HG03442 (cell line): ENCODE measurements at regions not wholly inside any gene's neighbourhood (a gene's known extent, or its start where the extent isn't known, plus 50 kb on each side); places are given as distances from the start of the nearest gene placed in this dataset.
"Not testable (repeated sequence)": the region's sequence is repeated elsewhere in the genome, so short reads cannot be mapped to it uniquely, and the experiment has no call there.

Experiments used
- ATAC-seq: cut with Tn5 transposase; IDR thresholded peaks from one replicate; pipeline ENCODE4 v1.9.1; 2021; ENCODE audit warnings: mild to moderate bottlenecking, moderate library complexity; ENCODE audit not compliant: unreplicated experiment

- no peak for ATAC-seq
These were observed 51.2 kb downstream of the OR13H1 start for GRCh38 chrX:131595120-131595519.

- ATAC-seq: no peak
These were observed 64.0 kb downstream of the OR13H1 start for GRCh38 chrX:131607792-131608369.

- ATAC-seq: no peak
These were observed 65.6 kb downstream of the OR13H1 start for GRCh38 chrX:131609480-131609879.

- ATAC-seq: no peak
These were observed 69.4 kb downstream of the OR13H1 start for GRCh38 chrX:131613260-131613659.

- no peak for ATAC-seq
These were observed 70.4 kb downstream of the OR13H1 start for GRCh38 chrX:131614241-131614640.

GRCh38 chrX:131617182-131617581 is 73.3 kb downstream of the OR13H1 start:
- no peak for ATAC-seq

- ATAC-seq: no peak
These were observed 77.8 kb downstream of the OR13H1 start for GRCh38 chrX:131621650-131622049.

GRCh38 chrX:131626681-131627296 is 82.9 kb downstream of the OR13H1 start:
- no peak for ATAC-seq

GRCh38 chrX:131630534-131630933 is 86.7 kb downstream of the OR13H1 start:
- no peak for ATAC-seq

GRCh38 chrX:131633285-131633917 is 89.5 kb downstream of the OR13H1 start:
- ATAC-seq: peak; percentile 79

GRCh38 chrX:131634900-131635299 is 91.0 kb downstream of the OR13H1 start:
- ATAC-seq: no peak

GRCh38 chrX:131646106-131646505 is 102.2 kb downstream of the OR13H1 start:
- ATAC-seq: no peak

GRCh38 chrX:131649741-131650140 is 105.9 kb downstream of the OR13H1 start:
- ATAC-seq: no peak

- ATAC-seq: no peak
These were observed 107.0 kb downstream of the OR13H1 start for GRCh38 chrX:131650637-131651410.

GRCh38 chrX:131663726-131664125 is 119.9 kb downstream of the OR13H1 start:
- ATAC-seq: not testable (repeated sequence)

- no peak for ATAC-seq
These were observed 127.9 kb downstream of the OR13H1 start for GRCh38 chrX:131671735-131672134.

- peak; percentile 60 for ATAC-seq
These were observed 131.8 kb downstream of the OR13H1 start for GRCh38 chrX:131675596-131676194.

GRCh38 chrX:131677655-131678628 is 134.1 kb downstream of the OR13H1 start:
- ATAC-seq: peak; percentile 83

GRCh38 chrX:131682735-131683134 is 138.9 kb downstream of the OR13H1 start:
- ATAC-seq: not testable (repeated sequence)

GRCh38 chrX:131693359-131693758 is 149.5 kb downstream of the OR13H1 start:
- ATAC-seq: no peak
